ENCODE measurements at regions not wholly inside any gene's neighbourhood (a gene's known extent, or its start where the extent isn't known, plus 50 kb on each side); places are given as distances from the start of the nearest gene placed in this dataset.

DNA sequence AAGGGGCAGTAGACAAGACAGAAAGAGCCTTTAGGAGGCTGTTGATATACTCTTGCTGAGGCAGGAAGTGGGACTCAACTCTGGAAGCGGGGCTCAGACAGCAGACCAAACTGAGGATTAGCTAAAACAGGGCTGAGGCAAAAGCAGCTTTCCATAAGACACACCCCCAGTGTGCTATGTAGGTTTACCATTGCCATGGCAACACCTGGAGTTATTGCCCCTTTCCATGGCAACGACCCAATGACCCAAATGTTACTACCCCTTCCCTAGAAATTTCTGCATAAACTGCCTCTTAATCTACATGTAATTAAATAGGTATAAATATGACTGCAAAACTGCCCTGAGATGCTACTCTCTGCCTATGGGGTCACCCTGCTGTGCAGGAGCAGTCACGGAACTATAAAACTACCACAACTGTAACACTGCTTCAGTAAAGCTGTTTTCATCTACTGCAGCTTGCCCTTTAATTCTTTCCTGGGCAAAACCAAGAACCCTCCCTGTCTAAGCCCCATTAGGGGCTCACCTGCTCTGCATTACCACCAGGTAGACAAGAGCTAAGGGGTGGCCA, 348.4 kb upstream of the PODXL start:
- H3K4me3 ChIP-seq (ENCODE audit: control extremely low read depth in 1 of 5, extremely low read depth in 1 of 5, insufficient read depth in 1 of 5, low read depth in 2 of 5, low read length in 4 of 5) = no peak overlapping the region
- CTCF ChIA-PET = no interaction called here
- no peaks in the 10 kb centered on the region for H3K4me1 ChIP-seq (ENCODE audit: control insufficient read depth in 2 of 2, insufficient read depth in 2 of 2, low read length in 2 of 2)
- H2AFZ ChIP-seq (ENCODE audit: insufficient read depth, low read depth, low read length, poor library complexity, severe bottlenecking) = no peak overlapping the region
- H3K4me2 ChIP-seq (replicated peaks; ENCODE audit: low read depth, low read length, poor library complexity, severe bottlenecking) = no peak overlapping the region
- POLR2A ChIA-PET = no interaction called here
- H3K27ac Mint-ChIP-seq = no peak overlapping the region
- DNase-seq (no peak), ATAC-seq (ENCODE audit: low read depth) (no peak)
- H3K27ac ChIP-seq (ENCODE audit: low read length in 2 of 2) = no peak overlapping the region
- intact Hi-C loops (cut with micrococcal nuclease) = no loop called here
- TF ChIP-seq, protein P1, sequence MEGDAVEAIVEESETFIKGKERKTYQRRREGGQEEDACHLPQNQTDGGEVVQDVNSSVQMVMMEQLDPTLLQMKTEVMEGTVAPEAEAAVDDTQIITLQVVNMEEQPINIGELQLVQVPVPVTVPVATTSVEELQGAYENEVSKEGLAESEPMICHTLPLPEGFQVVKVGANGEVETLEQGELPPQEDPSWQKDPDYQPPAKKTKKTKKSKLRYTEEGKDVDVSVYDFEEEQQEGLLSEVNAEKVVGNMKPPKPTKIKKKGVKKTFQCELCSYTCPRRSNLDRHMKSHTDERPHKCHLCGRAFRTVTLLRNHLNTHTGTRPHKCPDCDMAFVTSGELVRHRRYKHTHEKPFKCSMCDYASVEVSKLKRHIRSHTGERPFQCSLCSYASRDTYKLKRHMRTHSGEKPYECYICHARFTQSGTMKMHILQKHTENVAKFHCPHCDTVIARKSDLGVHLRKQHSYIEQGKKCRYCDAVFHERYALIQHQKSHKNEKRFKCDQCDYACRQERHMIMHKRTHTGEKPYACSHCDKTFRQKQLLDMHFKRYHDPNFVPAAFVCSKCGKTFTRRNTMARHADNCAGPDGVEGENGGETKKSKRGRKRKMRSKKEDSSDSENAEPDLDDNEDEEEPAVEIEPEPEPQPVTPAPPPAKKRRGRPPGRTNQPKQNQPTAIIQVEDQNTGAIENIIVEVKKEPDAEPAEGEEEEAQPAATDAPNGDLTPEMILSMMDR (IDR thresholded peaks at IDR 0.05) = no peak
- no peak for TF ChIP-seq EZH2 (IDR thresholded peaks at IDR 0.05; ENCODE audit: borderline replicate concordance, insufficient read depth, low read depth, low read length, poor library complexity, severe bottlenecking)
- peaks cover 27% of the 10 kb centered on the region for H3K27me3 Mint-ChIP-seq
- H3K27me3 ChIP-seq (replicated peaks in 1 of 4; ENCODE audit: control extremely low read depth in 1 of 4, control insufficient read depth in 3 of 4, insufficient read depth in 4 of 4, low read length in 3 of 4) = peaks cover 0 to 10% (median 5%) of the 10 kb centered on the region in 4 experiments
- no peaks in the 10 kb centered on the region for H3K79me2 ChIP-seq (ENCODE audit: control insufficient read depth, insufficient read depth, low read length)
- H4K20me1 ChIP-seq (ENCODE audit: control insufficient read depth, insufficient read depth, low read length, poor library complexity, severe bottlenecking) = no peaks in the 10 kb centered on the region
- H3K9me3 ChIP-seq (ENCODE audit: control extremely low read depth in 1 of 3, control insufficient read depth in 2 of 3, insufficient read depth in 1 of 3, low read length in 2 of 3) = peaks cover 0 to 16% (median 5%) of the 10 kb centered on the region in 3 donors
- WGBS (ENCODE audit: insufficient coverage) = 63% methylated on average over 1 of the region's 3 CpGs
- H3K4me3 Mint-ChIP-seq = no peak overlapping the region
- no peaks in the 10 kb centered on the region for H3K4me1 Mint-ChIP-seq
- peaks cover 2% of the 10 kb centered on the region for H3K9me3 Mint-ChIP-seq (ENCODE audit: insufficient read depth)
- H3K36me3 ChIP-seq (replicated peaks in 1 of 2; ENCODE audit: control extremely low read depth in 1 of 2, control insufficient read depth in 1 of 2, extremely low read depth in 1 of 2, insufficient read depth in 2 of 2, low read length in 1 of 2) = no peaks in the 10 kb centered on the region
- no peak overlapping the region for H3K9ac ChIP-seq (ENCODE audit: low read length)

GRCh38 chr7:131903315-131903714, 346.9 kb upstream of the PODXL start:
- Histone ChIP-seq H3K4me2 (replicated peaks; ENCODE audit: low read depth, low read length, poor library complexity, severe bottlenecking) (no peak overlapping the region), H4K20me1 (ENCODE audit: control insufficient read depth, insufficient read depth, low read length, poor library complexity, severe bottlenecking) (no peaks in the 10 kb centered on the region), H3K9ac (ENCODE audit: low read length) (no peak overlapping the region), H2AFZ (ENCODE audit: insufficient read depth, low read depth, low read length, poor library complexity, severe bottlenecking) (no peak overlapping the region), H3K79me2 (ENCODE audit: control insufficient read depth, insufficient read depth, low read length) (no peaks in the 10 kb centered on the region), H3K27me3 (replicated peaks in 1 of 4; ENCODE audit: control extremely low read depth in 1 of 4, control insufficient read depth in 3 of 4, insufficient read depth in 4 of 4, low read length in 3 of 4) (peaks cover 0 to 10% (median 2%) of the 10 kb centered on the region in 4 experiments), H3K27ac (ENCODE audit: low read length in 2 of 2) (no peak overlapping the region), H3K9me3 (ENCODE audit: control extremely low read depth in 1 of 3, control insufficient read depth in 2 of 3, insufficient read depth in 1 of 3, low read length in 2 of 3) (peaks cover 0 to 9% (median 5%) of the 10 kb centered on the region in 3 donors), H3K4me1 (ENCODE audit: control insufficient read depth in 2 of 2, insufficient read depth in 2 of 2, low read length in 2 of 2) (no peaks in the 10 kb centered on the region), H3K36me3 (replicated peaks in 1 of 2; ENCODE audit: control extremely low read depth in 1 of 2, control insufficient read depth in 1 of 2, extremely low read depth in 1 of 2, insufficient read depth in 2 of 2, low read length in 1 of 2) (no peaks in the 10 kb centered on the region), H3K4me3 (ENCODE audit: control extremely low read depth in 1 of 5, extremely low read depth in 1 of 5, insufficient read depth in 1 of 5, low read depth in 2 of 5, low read length in 4 of 5) (no peak overlapping the region)
- peaks cover 19% of the 10 kb centered on the region for H3K27me3 Mint-ChIP-seq
- CTCF ChIA-PET = no interaction called here
- WGBS (ENCODE audit: insufficient coverage) = no CpG with 5 or more reads among the region's 1 CpG
- no peaks in the 10 kb centered on the region for H3K4me1 Mint-ChIP-seq
- no peak for ATAC-seq (ENCODE audit: low read depth)
- no peak overlapping the region for H3K27ac Mint-ChIP-seq
- peaks cover 2% of the 10 kb centered on the region for H3K9me3 Mint-ChIP-seq (ENCODE audit: insufficient read depth)
- TF ChIP-seq, protein P1 (IDR thresholded peaks at IDR 0.05) = no peak
- no peak for TF ChIP-seq EZH2 (IDR thresholded peaks at IDR 0.05; ENCODE audit: borderline replicate concordance, insufficient read depth, low read depth, low read length, poor library complexity, severe bottlenecking)
- intact Hi-C loops (cut with micrococcal nuclease) = no loop called here
- no peak for DNase-seq
- H3K4me3 Mint-ChIP-seq = no peak overlapping the region
- POLR2A ChIA-PET = no interaction called here
